NCI-H1092 (cell line): ENCODE measurements at regions not wholly inside any gene's neighbourhood (a gene's known extent, or its start where the extent isn't known, plus 50 kb on each side); places are given as distances from the start of the nearest gene placed in this dataset.
"Not testable (repeated sequence)": the region's sequence is repeated elsewhere in the genome, so short reads cannot be mapped to it uniquely, and the experiment has no call there.

Experiments
- DNase-seq: peaks from one replicate; lab custom pipeline; 2025; lab: John Stamatoyannopoulos, UW

- no peak for DNase-seq
Observed at GRCh38 chr6:51480040-51480439, 607.4 kb downstream of the PKHD1 start.

- DNase-seq = not testable (repeated sequence)
Observed at GRCh38 chr6:51485869-51486268, 601.5 kb downstream of the PKHD1 start.

GRCh38 chr6:51487937-51488336 is 599.5 kb downstream of the PKHD1 start:
- DNase-seq = no peak

GRCh38 chr6:51489133-51489532 is 598.3 kb downstream of the PKHD1 start:
- DNase-seq = no peak

GRCh38 chr6:51490101-51490500 is 597.3 kb downstream of the PKHD1 start:
- no peak for DNase-seq

- no peak for DNase-seq
Observed at GRCh38 chr6:51494342-51494741, 593.1 kb downstream of the PKHD1 start.

GRCh38 chr6:51495096-51495495 is 592.3 kb downstream of the PKHD1 start:
- DNase-seq = no peak

GRCh38 chr6:51495610-51496396 is 591.6 kb downstream of the PKHD1 start:
- DNase-seq = no peak

GRCh38 chr6:51502996-51503395 is 584.4 kb downstream of the PKHD1 start:
- DNase-seq = no peak

- DNase-seq = no peak
Observed at GRCh38 chr6:51505434-51505833, 582.0 kb downstream of the PKHD1 start.

GRCh38 chr6:51509597-51509996 is 577.8 kb downstream of the PKHD1 start:
- no peak for DNase-seq

GRCh38 chr6:51511081-51511480 is 576.3 kb downstream of the PKHD1 start:
- no peak for DNase-seq

- no peak for DNase-seq
Observed at GRCh38 chr6:51513891-51514747, 573.3 kb downstream of the PKHD1 start.

GRCh38 chr6:51514748-51515402 is 572.5 kb downstream of the PKHD1 start:
- DNase-seq = no peak

- no peak for DNase-seq
Observed at GRCh38 chr6:51526049-51526448, 561.4 kb downstream of the PKHD1 start.

GRCh38 chr6:51526922-51527321 is 560.5 kb downstream of the PKHD1 start:
- DNase-seq = no peak

- no peak for DNase-seq
Observed at GRCh38 chr6:51528556-51528955, 558.9 kb downstream of the PKHD1 start.

- DNase-seq = no peak
Observed at GRCh38 chr6:51529240-51529639, 558.2 kb downstream of the PKHD1 start.

- no peak for DNase-seq
Observed at GRCh38 chr6:51531623-51532022, 555.8 kb downstream of the PKHD1 start.

- no peak for DNase-seq
Observed at GRCh38 chr6:51533962-51534361, 553.5 kb downstream of the PKHD1 start.

GRCh38 chr6:51535327-51535726 is 552.1 kb downstream of the PKHD1 start:
- DNase-seq = no peak

GRCh38 chr6:51536728-51537127 is 550.7 kb downstream of the PKHD1 start:
- no peak for DNase-seq

- DNase-seq = no peak
Observed at GRCh38 chr6:51541847-51542246, 545.6 kb downstream of the PKHD1 start.
